K562 (cell line): ENCODE measurements at regions not wholly inside any gene's neighbourhood (a gene's known extent, or its start where the extent isn't known, plus 50 kb on each side); places are given as distances from the start of the nearest gene placed in this dataset.

Experiments
- ATAC-seq: fragments of 200-7000 bp; cut with Tn5 transposase; 3 replicates; pipeline ENCODE4 v1.9.1; 2020; ENCODE audit warnings: moderate library complexity
- BruUV-seq: library from RNA; stranded (reverse); fragments of 400-500 nt; replicated peaks from 2 replicates; lab custom pipeline; 2021; lab: Mats Ljungman, UMichigan
- CTCF ChIA-PET: fragments of 300-600 bp; formaldehyde crosslinking; extraction: SDS; loops from one replicate; lab custom pipeline; 2021; ENCODE audit warnings: low intra/inter-chr PET ratio; lab: Yijun Ruan, JAX
- POLR2A ChIA-PET: fragments of 300-600, 350-650 bp; sonication (Branson Sonifier 250); formaldehyde crosslinking; extraction: SDS; loops from one replicate; lab custom pipeline; 2021; ENCODE audit warnings: antibody characterized with exemption, inconsistent platforms; lab: Yijun Ruan, JAX
- DNase-seq, 4 experiments: peaks; one replicate each; pipeline versions ENCODE4 v3.0.0 to v3.0.0-alpha.2; 2011 to 2018; ENCODE audit warnings: low spot score in 3 of 4, mixed read lengths in 3 of 4; ENCODE audit errors: extremely low read depth in 1 of 4
- FAIRE-seq: peaks from 2 replicates; lab custom pipeline; 2011; peaks lifted over from hg19 to GRCh38; lab: Jason Lieb, UNC
- H2AFZ ChIP-seq: 2 replicates; pipeline ENCODE4 v1.6.0; 2011; ENCODE audit warnings: low read depth, low read length, control low read depth, inconsistent platforms
- H3K27ac ChIP-seq: fragments of 200-600 bp; 3 replicates; pipeline ENCODE4 v1.8.0; 2011; ENCODE audit warnings: low read depth, mild to moderate bottlenecking, control low read depth, inconsistent platforms, low read length, moderate library complexity, mixed read lengths; ENCODE audit errors: extremely low read depth
- H3K27me3 ChIP-seq, 2 experiments: fragments of 300-600 bp in 1 of 2; 2 replicates in 1 of 2; 3 replicates in 1 of 2; pipeline versions ENCODE4 v1.6.0 to v1.8.0; 2011; ENCODE audit warnings: inconsistent platforms in 2 of 2, low read length in 2 of 2, mild to moderate bottlenecking in 1 of 2, mixed read lengths in 1 of 2, moderate library complexity in 1 of 2; ENCODE audit not compliant: control insufficient read depth in 2 of 2, insufficient read depth in 2 of 2
- H3K36me3 ChIP-seq: fragments of 300-600 bp; 3 replicates; pipeline ENCODE4 v1.8.0; 2011; ENCODE audit warnings: mild to moderate bottlenecking, low read length, inconsistent platforms; ENCODE audit not compliant: control insufficient read depth, insufficient read depth
- H3K4me1 ChIP-seq, 2 experiments: fragments of 200-600 bp in 1 of 2; replicated peaks in 1 of 2; 2 replicates in 1 of 2; 3 replicates in 1 of 2; pipeline versions ENCODE4 v1.5.1 to v1.8.0; 2011; ENCODE audit warnings: inconsistent platforms in 2 of 2, low read length in 2 of 2, mild to moderate bottlenecking in 1 of 2, mixed read lengths in 1 of 2, moderate library complexity in 1 of 2; ENCODE audit not compliant: control insufficient read depth in 2 of 2, insufficient read depth in 2 of 2
- H3K4me2 ChIP-seq: 2 replicates; pipeline ENCODE4 v1.6.1; 2011; ENCODE audit warnings: low read length, control low read depth, inconsistent platforms, mixed read lengths; ENCODE audit not compliant: insufficient read depth
- H3K4me3 ChIP-seq: fragments of 200-600 bp; sonication (generic), shearing (Covaris generic); 2 replicates; pipeline ENCODE4 v1.5.1; 2016; ENCODE audit warnings: control low read depth, inconsistent platforms
- H3K79me2 ChIP-seq: fragments of 200-600 bp; 3 replicates; pipeline ENCODE4 v1.8.0; 2011; ENCODE audit warnings: low read length, inconsistent platforms; ENCODE audit not compliant: control insufficient read depth, insufficient read depth
- H3K9ac ChIP-seq, 2 experiments: 2 replicates each; pipeline versions ENCODE4 v1.6.0 to v1.6.1; 2011; ENCODE audit warnings: low read depth in 2 of 2, low read length in 2 of 2, control low read depth in 1 of 2, inconsistent platforms in 1 of 2, mild to moderate bottlenecking in 1 of 2, mixed read lengths in 1 of 2; ENCODE audit not compliant: insufficient read depth in 1 of 2
- H3K9me1 ChIP-seq: one replicate; pipeline ENCODE4 v1.6.0; 2011; ENCODE audit warnings: inconsistent platforms, mild to moderate bottlenecking, low read length, moderate library complexity; ENCODE audit not compliant: control insufficient read depth, insufficient read depth
- H3K9me3 ChIP-seq: replicated peaks from 2 replicates; pipeline ENCODE4 v1.5.1; 2011; ENCODE audit warnings: low read depth, low read length, inconsistent platforms; ENCODE audit not compliant: control insufficient read depth, insufficient read depth
- H4K20me1 ChIP-seq: replicated peaks from 2 replicates; pipeline ENCODE4 v1.6.1; 2011; ENCODE audit warnings: low read length, inconsistent platforms, mixed read lengths; ENCODE audit not compliant: control insufficient read depth, insufficient read depth
- HMGN3 ChIP-seq: IDR thresholded peaks from 2 replicates; pipeline ENCODE4 v1.6.1; 2011; ENCODE audit warnings: borderline replicate concordance, low read depth, mild to moderate bottlenecking, mixed read lengths, low read length; ENCODE audit not compliant: insufficient read length; ENCODE audit errors: extremely low read depth
- KAT8 ChIP-seq: fragments of 450-650 bp; IDR thresholded peaks from 2 replicates; pipeline ENCODE4 v1.6.1; 2016; ENCODE audit warnings: low read depth, mild to moderate bottlenecking
- KLF1 ChIP-seq: fragments of 450-650 bp; IDR thresholded peaks from 2 replicates; pipeline ENCODE4 v1.6.1; 2016; ENCODE audit warnings: missing genetic modification characterization, missing compliant biosample characterization
- MTA2 ChIP-seq: fragments of 450-650 bp; IDR thresholded peaks from 2 replicates; pipeline ENCODE4 v1.6.1; 2016; ENCODE audit warnings: low read depth
- TAF15 ChIP-seq: fragments of 200-400 bp; formaldehyde crosslinking; IDR thresholded peaks from 2 replicates; pipeline ENCODE4 v1.6.1; 2017; ENCODE audit warnings: mild to moderate bottlenecking, low read depth, low read length, moderate library complexity
- TSC22D4 ChIP-seq: fragments of 450-650 bp; IDR thresholded peaks from 2 replicates; pipeline ENCODE4 v1.6.1; 2016; ENCODE audit warnings: missing genetic modification characterization, missing biosample characterization, control low read depth
- WGBS: fragments of 100-300 bp; shearing (Covaris generic); methylation state at CpG from one replicate; pipeline ENCODE4 v1.1.6; 2016; ENCODE audit warnings: low coverage, mixed read lengths; ENCODE audit not compliant: insufficient coverage; ENCODE audit errors: missing lambda C conversion rate; 5-methylcytosine and 5-hydroxymethylcytosine counted together
- in situ Hi-C: fragments of 300-500 bp; cut with MboI; formaldehyde crosslinking; loops from 4 replicates; pipeline ENCODE4 v1.15.0; 2018; ENCODE audit warnings: inconsistent platforms, mixed read lengths
- intact Hi-C: fragments of 100-400 bp; cut with micrococcal nuclease; formaldehyde crosslinking; loops from 2 replicates; pipeline ENCODE4 v1.14.2; 2022
- TF ChIP-seq, protein P1 (sequence below): fragments of 450-650 bp; IDR thresholded peaks from 2 replicates; pipeline ENCODE4 v1.6.1; 2016
- TF ChIP-seq, protein P2 (sequence below): fragments of 250-450 bp; sonication (Bioruptor Pico); IDR thresholded peaks from 2 replicates; pipeline ENCODE4 v1.8.0; 2022; ENCODE audit warnings: moderate library complexity, mild to moderate bottlenecking, inconsistent platforms

DNA sequence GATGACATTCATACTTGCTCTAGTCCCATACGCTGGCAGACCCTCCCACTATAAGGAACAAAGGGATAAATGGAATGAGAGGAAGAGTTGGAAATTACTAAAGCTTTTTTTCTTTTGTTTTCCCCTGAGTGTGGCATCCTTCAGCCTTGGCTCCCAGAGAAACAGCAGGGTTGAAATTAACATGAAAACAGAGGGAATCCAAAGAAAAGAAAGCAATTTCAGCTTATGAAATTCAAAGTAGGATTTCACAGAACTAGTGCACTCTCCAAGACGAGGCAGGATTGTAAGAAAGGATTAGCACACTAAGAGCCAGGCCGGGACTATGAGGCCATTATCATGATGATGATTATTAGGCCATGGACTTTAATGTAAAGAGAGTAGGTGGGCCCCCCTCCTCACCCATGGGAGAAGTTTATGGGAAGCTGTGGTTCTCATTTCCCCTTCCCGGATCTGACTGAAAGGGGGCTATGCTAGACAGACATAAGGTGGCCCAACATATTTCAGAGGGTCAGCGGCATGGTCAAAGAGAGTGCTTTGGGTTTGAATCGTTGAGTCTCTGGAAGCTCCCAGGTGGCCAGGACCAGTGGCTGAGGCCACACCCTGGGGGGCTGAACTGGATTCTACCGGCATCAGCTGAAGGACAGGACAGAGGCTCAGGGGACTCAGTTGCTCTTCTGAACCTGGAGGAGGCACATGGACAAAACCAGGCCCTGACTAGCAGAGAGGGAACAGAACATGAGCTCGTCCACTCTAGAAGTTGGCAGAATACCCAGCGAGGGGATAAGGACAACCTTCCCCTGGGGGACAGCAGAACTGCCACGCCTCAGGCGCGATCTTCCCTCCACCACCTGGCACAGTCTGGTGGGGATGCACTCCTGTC, 100.1 kb upstream of the ARL4C start:
- H3K9me3 ChIP-seq = no peaks in the 10 kb centered on the region
- no peaks in the 10 kb centered on the region for H3K36me3 ChIP-seq
- BruUV-seq = no TSS peak
- ChIA-PET CTCF (no interaction called here), POLR2A (interaction anchor here (0.6 kb wide), 1 partner anchor 219 kb away, joined by 4 read pairs; no protein-coding TSS in a partner anchor)
- H4K20me1 ChIP-seq = no peaks in the 10 kb centered on the region
- H3K4me1 ChIP-seq = no peaks in the 10 kb centered on the region
- no peak for FAIRE-seq
- TF ChIP-seq HMGN3 (no peak), TAF15 (no peak), MTA2 (no peak), TSC22D4 (no peak), KLF1 (no peak), KAT8 (no peak)
- TF ChIP-seq, protein P1, sequence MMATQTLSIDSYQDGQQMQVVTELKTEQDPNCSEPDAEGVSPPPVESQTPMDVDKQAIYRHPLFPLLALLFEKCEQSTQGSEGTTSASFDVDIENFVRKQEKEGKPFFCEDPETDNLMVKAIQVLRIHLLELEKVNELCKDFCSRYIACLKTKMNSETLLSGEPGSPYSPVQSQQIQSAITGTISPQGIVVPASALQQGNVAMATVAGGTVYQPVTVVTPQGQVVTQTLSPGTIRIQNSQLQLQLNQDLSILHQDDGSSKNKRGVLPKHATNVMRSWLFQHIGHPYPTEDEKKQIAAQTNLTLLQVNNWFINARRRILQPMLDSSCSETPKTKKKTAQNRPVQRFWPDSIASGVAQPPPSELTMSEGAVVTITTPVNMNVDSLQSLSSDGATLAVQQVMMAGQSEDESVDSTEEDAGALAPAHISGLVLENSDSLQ = no peak
- TF ChIP-seq, protein P2, sequence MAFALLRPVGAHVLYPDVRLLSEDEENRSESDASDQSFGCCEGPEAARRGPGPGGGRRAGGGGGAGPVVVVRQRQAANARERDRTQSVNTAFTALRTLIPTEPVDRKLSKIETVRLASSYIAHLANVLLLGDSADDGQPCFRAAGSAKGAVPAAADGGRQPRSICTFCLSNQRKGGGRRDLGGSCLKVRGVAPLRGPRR = no peak
- H3K27ac ChIP-seq = no peak overlapping the region
- in situ Hi-C loops (no loop called here), intact Hi-C loops (no loop called here)
- peaks cover 0 to 6% of the 10 kb centered on the region in 2 experiments; a peak in 2 of 5 replicates for H3K27me3 ChIP-seq
- ATAC-seq = no peak
- H3K4me3 ChIP-seq = no peak overlapping the region
- WGBS = 2% methylated on average over 6 of the region's 12 CpGs
- no peaks in the 10 kb centered on the region for H3K79me2 ChIP-seq
- H2AFZ ChIP-seq = no peak overlapping the region
- no peak for DNase-seq
- no peak overlapping the region for H3K4me2 ChIP-seq
- no peaks in the 10 kb centered on the region for H3K9me1 ChIP-seq
- no peak overlapping the region for H3K9ac ChIP-seq
